OCI-LY3 (cell line): ENCODE measurements at regions not wholly inside any gene's neighbourhood (a gene's known extent, or its start where the extent isn't known, plus 50 kb on each side); places are given as distances from the start of the nearest gene placed in this dataset.

Experiments used
- H2AFZ ChIP-seq: fragments of 200-600, 300-600 bp; shearing (Covaris generic); 2 replicates; pipeline ENCODE4 v1.6.0; 2014; ENCODE audit warnings: antibody characterized with exemption, low read depth, low read length
- H3K27ac ChIP-seq: fragments of 200-600, 300-600 bp; sonication (generic); 2 replicates; pipeline ENCODE4 v1.5.1; 2014; ENCODE audit warnings: mild to moderate bottlenecking, low read length, moderate library complexity, mixed read lengths
- H3K27me3 ChIP-seq: fragments of 200-600, 300-600 bp; sonication (generic); 2 replicates; pipeline ENCODE4 v1.6.1; 2014; ENCODE audit warnings: low read depth, low read length, mixed read lengths
- H3K36me3 ChIP-seq: fragments of 200-600, 300-600 bp; sonication (generic); replicated peaks from 2 replicates; pipeline ENCODE3; 2014; ENCODE audit warnings: low read depth, low read length, mixed read lengths
- H3K4me1 ChIP-seq: fragments of 300-600, 200-600 bp; sonication (generic); 2 replicates; pipeline ENCODE4 v1.6.1; 2014; ENCODE audit warnings: low read length, mixed read lengths
- H3K4me2 ChIP-seq: fragments of 200-600, 300-600 bp; sonication (generic); 2 replicates; pipeline ENCODE4 v1.6.1; 2014; ENCODE audit warnings: low read length, mixed read lengths
- H3K4me3 ChIP-seq: fragments of 300-600, 200-600 bp; sonication (generic); 2 replicates; pipeline ENCODE4 v1.5.1; 2014; ENCODE audit warnings: antibody characterized with exemption, mild to moderate bottlenecking, low read length, moderate library complexity
- H3K79me2 ChIP-seq: fragments of 300-600, 200-600 bp; shearing (Covaris generic); 2 replicates; pipeline ENCODE4 v1.6.1; 2014; ENCODE audit warnings: mild to moderate bottlenecking, low read length, mixed read lengths
- H3K9ac ChIP-seq: fragments of 300-600, 200-600 bp; shearing (Covaris generic); 2 replicates; pipeline ENCODE4 v1.6.0; 2014; ENCODE audit warnings: mild to moderate bottlenecking, low read length, moderate library complexity
- H3K9me3 ChIP-seq: fragments of 200-600, 300-600 bp; shearing (Covaris generic); 2 replicates; pipeline ENCODE4 v1.6.1; 2014; ENCODE audit warnings: low read length, mixed read lengths; ENCODE audit not compliant: insufficient read depth
- H4K20me1 ChIP-seq: fragments of 200-600, 300-600 bp; sonication (generic); 2 replicates; pipeline ENCODE4 v1.6.1; 2016; ENCODE audit warnings: low read length, mixed read lengths; ENCODE audit not compliant: insufficient read depth
- EZH2phosphoT487 ChIP-seq: fragments of 200-600 bp; shearing (Covaris generic); IDR thresholded peaks from 2 replicates; pipeline ENCODE4 v1.6.1; 2018; ENCODE audit warnings: antibody characterized with exemption, mixed run types, low read depth
- TF ChIP-seq, protein P1 (sequence below): fragments of 200-600, 300-600 bp; sonication (generic); IDR thresholded peaks from 2 replicates; pipeline ENCODE4 v1.5.1; 2014; ENCODE audit warnings: antibody characterized with exemption, low read length, low read depth

DNA sequence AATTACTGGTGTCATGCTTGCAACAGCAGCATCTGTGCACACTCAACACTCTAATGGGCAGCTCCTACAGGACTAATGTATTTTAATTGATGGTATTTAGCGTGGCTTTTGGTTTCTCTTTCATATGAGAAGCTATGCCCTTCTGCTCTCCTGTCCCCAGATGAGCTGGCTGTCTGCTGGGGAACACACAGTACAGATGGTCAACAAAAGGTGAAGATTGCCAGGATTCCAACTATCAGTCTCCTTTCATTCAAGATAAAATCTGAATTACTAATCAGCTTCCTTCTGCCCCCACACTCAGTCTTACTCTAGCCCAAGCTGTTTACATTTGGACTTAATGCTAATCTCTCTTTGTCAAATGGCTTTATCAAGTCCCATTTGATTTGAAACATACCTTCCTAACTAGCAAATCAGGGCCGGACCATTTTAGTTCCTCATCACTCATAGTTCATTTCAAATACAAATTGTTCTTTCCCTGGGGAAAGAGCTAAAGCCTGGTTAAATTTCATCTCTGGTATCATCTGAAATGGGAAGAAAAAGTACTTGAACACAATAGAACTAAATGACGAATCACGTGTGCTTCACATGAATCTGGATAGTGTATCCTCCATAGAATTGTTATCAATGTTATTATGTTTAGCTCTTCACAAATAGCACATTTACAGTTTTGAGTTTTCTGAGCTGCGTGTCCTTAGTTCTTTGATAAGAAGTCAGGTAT, 988.0 kb downstream of the PCDH17 start:
- peak overlapping the region; percentile 27; the same call in 1 of the 2 replicates for H3K27ac ChIP-seq
- no peaks in the 10 kb centered on the region for H3K27me3 ChIP-seq
- peak overlapping the region; percentile 40 for H3K9ac ChIP-seq
- peak overlapping the region; percentile 57 for H3K4me3 ChIP-seq
- no peaks in the 10 kb centered on the region for H3K36me3 ChIP-seq
- TF ChIP-seq, protein P1, sequence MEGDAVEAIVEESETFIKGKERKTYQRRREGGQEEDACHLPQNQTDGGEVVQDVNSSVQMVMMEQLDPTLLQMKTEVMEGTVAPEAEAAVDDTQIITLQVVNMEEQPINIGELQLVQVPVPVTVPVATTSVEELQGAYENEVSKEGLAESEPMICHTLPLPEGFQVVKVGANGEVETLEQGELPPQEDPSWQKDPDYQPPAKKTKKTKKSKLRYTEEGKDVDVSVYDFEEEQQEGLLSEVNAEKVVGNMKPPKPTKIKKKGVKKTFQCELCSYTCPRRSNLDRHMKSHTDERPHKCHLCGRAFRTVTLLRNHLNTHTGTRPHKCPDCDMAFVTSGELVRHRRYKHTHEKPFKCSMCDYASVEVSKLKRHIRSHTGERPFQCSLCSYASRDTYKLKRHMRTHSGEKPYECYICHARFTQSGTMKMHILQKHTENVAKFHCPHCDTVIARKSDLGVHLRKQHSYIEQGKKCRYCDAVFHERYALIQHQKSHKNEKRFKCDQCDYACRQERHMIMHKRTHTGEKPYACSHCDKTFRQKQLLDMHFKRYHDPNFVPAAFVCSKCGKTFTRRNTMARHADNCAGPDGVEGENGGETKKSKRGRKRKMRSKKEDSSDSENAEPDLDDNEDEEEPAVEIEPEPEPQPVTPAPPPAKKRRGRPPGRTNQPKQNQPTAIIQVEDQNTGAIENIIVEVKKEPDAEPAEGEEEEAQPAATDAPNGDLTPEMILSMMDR, result no peak
- no peak for TF ChIP-seq EZH2phosphoT487
- no peaks in the 10 kb centered on the region for H3K79me2 ChIP-seq
- H3K4me1 ChIP-seq, result peaks cover 21% of the 10 kb centered on the region
- H2AFZ ChIP-seq, result peak overlapping the region; percentile 98
- H4K20me1 ChIP-seq, result no peaks in the 10 kb centered on the region
- peak overlapping the region; percentile 74 for H3K4me2 ChIP-seq
- no peaks in the 10 kb centered on the region for H3K9me3 ChIP-seq

GRCh38 chr13:58620176-58620575, 988.6 kb downstream of the PCDH17 start:
- TF ChIP-seq, protein P1, result no peak
- TF ChIP-seq EZH2phosphoT487, result no peak
- H3K9ac ChIP-seq, result no peak overlapping the region
- H4K20me1 ChIP-seq, result no peaks in the 10 kb centered on the region
- H3K36me3 ChIP-seq, result no peaks in the 10 kb centered on the region
- H3K79me2 ChIP-seq, result no peaks in the 10 kb centered on the region
- H3K4me3 ChIP-seq, result no peak overlapping the region
- no peaks in the 10 kb centered on the region for H3K9me3 ChIP-seq
- H3K4me1 ChIP-seq, result peaks cover 21% of the 10 kb centered on the region
- peak overlapping the region; percentile 98 for H2AFZ ChIP-seq
- no peaks in the 10 kb centered on the region for H3K27me3 ChIP-seq
- no peak overlapping the region for H3K27ac ChIP-seq
- H3K4me2 ChIP-seq, result peak overlapping the region; percentile 74

DNA sequence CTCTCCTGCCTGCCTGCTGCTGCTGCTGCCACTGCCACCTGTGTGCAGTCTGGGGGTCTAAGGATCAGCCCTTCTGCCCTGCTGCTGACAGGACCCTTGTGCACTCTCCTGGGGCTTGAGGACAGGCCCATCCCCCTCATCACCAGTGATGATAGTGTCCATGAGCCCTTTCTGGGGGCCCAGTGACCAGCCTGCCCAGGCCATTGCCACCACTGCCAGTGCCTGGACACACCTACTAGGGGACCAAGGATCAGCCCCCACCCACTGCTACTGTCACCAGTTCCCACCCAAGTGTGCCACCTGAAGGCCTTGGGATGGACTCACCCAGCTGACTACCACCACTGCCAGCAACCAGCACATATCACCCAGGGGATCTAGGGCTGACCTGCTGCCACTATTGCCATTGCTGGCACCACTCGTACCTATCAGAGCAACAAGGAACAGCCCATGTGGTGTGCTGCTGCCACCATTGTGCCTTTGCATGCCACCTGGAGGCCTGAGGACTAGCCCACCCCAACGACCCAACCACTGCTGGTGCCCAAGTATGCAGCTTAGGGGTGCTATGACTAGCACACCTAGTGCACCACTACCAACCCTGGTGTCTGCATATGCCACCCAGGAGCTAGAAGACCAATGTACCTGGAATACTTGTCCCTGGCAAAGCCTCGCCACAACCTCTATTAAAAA, 994.3 kb downstream of the PCDH17 start:
- Histone ChIP-seq H3K4me1 (no peaks in the 10 kb centered on the region), H3K79me2 (no peaks in the 10 kb centered on the region), H4K20me1 (no peaks in the 10 kb centered on the region), H3K4me3 (no peak overlapping the region), H2AFZ (no peak overlapping the region), H3K27me3 (no peaks in the 10 kb centered on the region), H3K36me3 (peaks cover 9% of the 10 kb centered on the region), H3K4me2 (no peak overlapping the region), H3K9me3 (peaks cover 20% of the 10 kb centered on the region), H3K9ac (no peak overlapping the region), H3K27ac (no peak overlapping the region)
- no peak for TF ChIP-seq EZH2phosphoT487
- TF ChIP-seq, protein P1, result no peak

DNA sequence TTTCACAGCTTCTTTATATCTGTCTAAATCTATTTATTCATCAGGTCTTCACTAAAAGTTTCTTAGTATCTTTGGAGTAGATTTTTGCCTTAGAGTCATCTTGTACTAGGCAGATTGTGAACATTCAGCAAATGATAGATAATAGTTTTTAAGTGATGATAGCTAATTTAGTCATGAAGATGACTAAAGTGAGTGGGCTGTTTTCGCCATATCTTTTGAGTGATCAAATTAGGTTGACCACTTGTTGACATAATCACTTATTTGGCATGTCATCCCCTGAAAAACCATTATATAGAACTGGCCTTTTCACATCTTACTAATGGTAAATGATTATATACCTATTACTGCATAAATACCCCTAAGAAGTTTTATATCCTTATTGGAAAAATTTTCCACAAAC, 999.2 kb downstream of the PCDH17 start:
- H4K20me1 ChIP-seq, result no peaks in the 10 kb centered on the region
- no peak overlapping the region for H3K4me3 ChIP-seq
- TF ChIP-seq, protein P1, result no peak
- TF ChIP-seq EZH2phosphoT487, result no peak
- no peak overlapping the region for H3K27ac ChIP-seq
- H3K4me1 ChIP-seq, result no peaks in the 10 kb centered on the region
- no peak overlapping the region for H2AFZ ChIP-seq
- no peaks in the 10 kb centered on the region for H3K27me3 ChIP-seq
- peaks cover 9% of the 10 kb centered on the region for H3K36me3 ChIP-seq
- H3K9me3 ChIP-seq, result peaks cover 20% of the 10 kb centered on the region
- H3K4me2 ChIP-seq, result no peak overlapping the region
- H3K9ac ChIP-seq, result no peak overlapping the region
- H3K79me2 ChIP-seq, result no peaks in the 10 kb centered on the region
